ENCODE measurements at regions not wholly inside any gene's neighbourhood (a gene's known extent, or its start where the extent isn't known, plus 50 kb on each side); places are given as distances from the start of the nearest gene placed in this dataset.

GRCh38 chr4:24372881-24373280 is 211.5 kb downstream of the DHX15 start:
- Mint-ChIP-seq H3K27me3 (ENCODE audit: insufficient read depth, unreplicated experiment) (no peaks in the 10 kb centered on the region), H3K27ac (ENCODE audit: low read depth, unreplicated experiment) (no peak overlapping the region), H3K9me3 (ENCODE audit: unreplicated experiment) (no peaks in the 10 kb centered on the region), H3K36me3 (ENCODE audit: insufficient read depth, unreplicated experiment) (no peaks in the 10 kb centered on the region), H3K4me3 (ENCODE audit: unreplicated experiment) (no peak overlapping the region), H3K4me1 (ENCODE audit: insufficient read depth, unreplicated experiment) (no peaks in the 10 kb centered on the region)
- intact Hi-C loops (cut with micrococcal nuclease), result no loop called here
- no peak for TF ChIP-seq CTCF (IDR thresholded peaks at IDR 0.05; ENCODE audit: unreplicated experiment)
- CTCF ChIA-PET, result interaction anchor here (0.9 kb wide), 1 partner anchor 16 kb away, joined by 3 read pairs; no protein-coding TSS in a partner anchor
- no peak for DNase-seq (ENCODE audit: unreplicated experiment)
- POLR2A ChIA-PET, result interaction anchor here (0.5 kb wide), 1 partner anchor 134 kb away, joined by 3 read pairs; no protein-coding TSS in a partner anchor
- BruUV-seq (replicated peaks), result no TSS peak

- H3K27ac Mint-ChIP-seq (ENCODE audit: low read depth, unreplicated experiment), result no peak overlapping the region
- no peak overlapping the region for H3K4me3 Mint-ChIP-seq (ENCODE audit: unreplicated experiment)
- no TSS peak for BruUV-seq (replicated peaks)
- intact Hi-C loops (cut with micrococcal nuclease), result no loop called here
- ChIA-PET POLR2A (interaction anchor here (0.5 to 0.7 kb wide), 2 partner anchors 95 to 133 kb away, joined by 3 read pairs; no protein-coding TSS in a partner anchor), CTCF (interaction anchor here (0.6 kb wide), 1 partner anchor 1310 kb away, joined by 3 read pairs; no protein-coding TSS in a partner anchor)
- no peaks in the 10 kb centered on the region for H3K4me1 Mint-ChIP-seq (ENCODE audit: insufficient read depth, unreplicated experiment)
- H3K9me3 Mint-ChIP-seq (ENCODE audit: unreplicated experiment), result no peaks in the 10 kb centered on the region
- no peaks in the 10 kb centered on the region for H3K36me3 Mint-ChIP-seq (ENCODE audit: insufficient read depth, unreplicated experiment)
- no peak for DNase-seq (ENCODE audit: unreplicated experiment)
- no peak for TF ChIP-seq CTCF (IDR thresholded peaks at IDR 0.05; ENCODE audit: unreplicated experiment)
- H3K27me3 Mint-ChIP-seq (ENCODE audit: insufficient read depth, unreplicated experiment), result no peaks in the 10 kb centered on the region
Observed at GRCh38 chr4:24372341-24372740, 212.0 kb downstream of the DHX15 start.

- CTCF ChIA-PET, result interaction anchor here (0.6 kb wide), 1 partner anchor 1233 kb away, joined by 6 read pairs; no protein-coding TSS in a partner anchor
Observed at GRCh38 chr4:24370421-24370820, 213.9 kb downstream of the DHX15 start.

GRCh38 chr4:24369507-24370029 is 214.8 kb downstream of the DHX15 start:
- CTCF ChIA-PET, result interaction anchor here (0.6 kb wide), 1 partner anchor 798 kb away, joined by 3 read pairs; no protein-coding TSS in a partner anchor
- intact Hi-C loops (cut with micrococcal nuclease), result no loop called here
- Mint-ChIP-seq H3K4me1 (ENCODE audit: insufficient read depth, unreplicated experiment) (no peaks in the 10 kb centered on the region), H3K27ac (ENCODE audit: low read depth, unreplicated experiment) (no peak overlapping the region), H3K27me3 (ENCODE audit: insufficient read depth, unreplicated experiment) (no peaks in the 10 kb centered on the region), H3K4me3 (ENCODE audit: unreplicated experiment) (no peak overlapping the region), H3K36me3 (ENCODE audit: insufficient read depth, unreplicated experiment) (no peaks in the 10 kb centered on the region), H3K9me3 (ENCODE audit: unreplicated experiment) (no peaks in the 10 kb centered on the region)
- POLR2A ChIA-PET, result no interaction called here
- no TSS peak for BruUV-seq (replicated peaks)
- DNase-seq (ENCODE audit: unreplicated experiment), result no peak
- no peak for TF ChIP-seq CTCF (IDR thresholded peaks at IDR 0.05; ENCODE audit: unreplicated experiment)

More at GRCh38 chr4:24370421-24370820, 213.9 kb downstream of the DHX15 start:
- H3K9me3 Mint-ChIP-seq (ENCODE audit: unreplicated experiment), result no peaks in the 10 kb centered on the region
- H3K27ac Mint-ChIP-seq (ENCODE audit: low read depth, unreplicated experiment), result no peak overlapping the region
- no peaks in the 10 kb centered on the region for H3K4me1 Mint-ChIP-seq (ENCODE audit: insufficient read depth, unreplicated experiment)
- no peak for DNase-seq (ENCODE audit: unreplicated experiment)
- no peaks in the 10 kb centered on the region for H3K36me3 Mint-ChIP-seq (ENCODE audit: insufficient read depth, unreplicated experiment)
- intact Hi-C loops (cut with micrococcal nuclease), result no loop called here
- no TSS peak for BruUV-seq (replicated peaks)
- no peak for TF ChIP-seq CTCF (IDR thresholded peaks at IDR 0.05; ENCODE audit: unreplicated experiment)
- H3K4me3 Mint-ChIP-seq (ENCODE audit: unreplicated experiment), result no peak overlapping the region
- H3K27me3 Mint-ChIP-seq (ENCODE audit: insufficient read depth, unreplicated experiment), result no peaks in the 10 kb centered on the region
- POLR2A ChIA-PET, result no interaction called here
